CD4-positive, alpha-beta T cell (primary cell): ENCODE measurements at regions not wholly inside any gene's neighbourhood (a gene's known extent, or its start where the extent isn't known, plus 50 kb on each side); places are given as distances from the start of the nearest gene placed in this dataset.

Source experiments
- ATAC-seq: fragments of 200-7000 bp; cut with Tn5 transposase; one replicate; pipeline ENCODE4 v1.10.0; 2022; ENCODE audit warnings: mild to moderate bottlenecking; ENCODE audit not compliant: poor library complexity
- CTCF ChIA-PET: fragments of 350-600 bp; sonication (Branson Sonifier 250); formaldehyde crosslinking; loops from one replicate; lab custom pipeline; 2021; ENCODE audit warnings: antibody characterized with exemption, inconsistent platforms; lab: Charles Lee
- POLR2A ChIA-PET: fragments of 350-600 bp; sonication (Branson Sonifier 250); formaldehyde crosslinking; loops from one replicate; lab custom pipeline; 2021; ENCODE audit warnings: antibody characterized with exemption, inconsistent platforms; lab: Charles Lee
- DNase-seq, 14 experiments: peaks; one replicate each; pipeline ENCODE4 v3.0.0-alpha.2; 2013 to 2020; ENCODE audit warnings: mixed read lengths in 2 of 14
- H3K27ac ChIP-seq, 2 donors: one replicate each; pipeline versions ENCODE4 v1.5.1 to v1.7.0; 2013; ENCODE audit warnings: low read length in 2 of 2, low read depth in 1 of 2, mild to moderate bottlenecking in 1 of 2
- H3K27me3 ChIP-seq, 2 experiments: 1 replicate in 1 of 2; 2 replicates in 1 of 2; pipeline versions ENCODE4 v1.6.1 to v1.7.0; 2013; ENCODE audit warnings: low read length in 2 of 2, control low read depth in 1 of 2, mild to moderate bottlenecking in 1 of 2, moderate library complexity in 1 of 2; ENCODE audit not compliant: insufficient read depth in 2 of 2, control insufficient read depth in 1 of 2
- H3K36me3 ChIP-seq: one replicate; pipeline ENCODE4 v1.6.1; 2013; ENCODE audit warnings: low read length, control low read depth; ENCODE audit not compliant: insufficient read depth
- H3K4me1 ChIP-seq: one replicate; pipeline ENCODE4 v1.6.1; 2013; ENCODE audit warnings: low read length, control low read depth; ENCODE audit not compliant: insufficient read depth
- H3K4me3 ChIP-seq: one replicate; pipeline ENCODE4 v1.5.1; 2013; ENCODE audit warnings: mild to moderate bottlenecking, low read length, moderate library complexity
- H3K9me3 ChIP-seq, 2 experiments: 1 replicate in 1 of 2; 2 replicates in 1 of 2; pipeline versions ENCODE4 v1.6.1 to v1.7.0; 2013; ENCODE audit warnings: low read length in 2 of 2, mild to moderate bottlenecking in 2 of 2, control low read depth in 1 of 2, moderate library complexity in 1 of 2; ENCODE audit not compliant: control insufficient read depth in 1 of 2, insufficient read depth in 1 of 2
- H3K27ac Mint-ChIP-seq: one replicate; pipeline ENCODE4 v1.8.0; 2020; ENCODE audit warnings: mixed read lengths
- H3K27me3 Mint-ChIP-seq: one replicate; pipeline ENCODE4 v1.8.0; 2021; ENCODE audit warnings: mixed read lengths
- H3K36me3 Mint-ChIP-seq: one replicate; pipeline ENCODE4 v1.8.0; 2021; ENCODE audit warnings: low read depth, mixed read lengths
- H3K4me1 Mint-ChIP-seq: one replicate; pipeline ENCODE4 v1.8.0; 2021; ENCODE audit warnings: low read depth, mixed read lengths
- H3K4me3 Mint-ChIP-seq: one replicate; pipeline ENCODE4 v1.8.0; 2020; ENCODE audit warnings: mild to moderate bottlenecking, mixed read lengths
- H3K9me3 Mint-ChIP-seq: one replicate; pipeline ENCODE4 v1.8.0; 2020; ENCODE audit warnings: mixed read lengths
- intact Hi-C, 2 experiments: fragments of 100-400 bp; cut with DNase I in 1 of 2; cut with micrococcal nuclease in 1 of 2; formaldehyde crosslinking; loops; one replicate each; pipeline versions ENCODE4 v1.15.1 to v1.9.0; 2023 to 2025; cut with DNase I, micrococcal nuclease
- TF ChIP-seq, protein P1 (sequence below): fragments of 200-600 bp; IDR thresholded peaks from one replicate; pipeline ENCODE4 v1.8.0; 2022; ENCODE audit warnings: antibody characterized with exemption, mild to moderate bottlenecking

GRCh38 chr1:38608202-38608864 lies 251.2 kb downstream of the RRAGC start:
- no peaks in the 10 kb centered on the region for H3K36me3 ChIP-seq
- no peak overlapping the region for H3K27ac Mint-ChIP-seq
- no peaks in the 10 kb centered on the region for H3K4me1 ChIP-seq
- ATAC-seq (no peak), DNase-seq (peak in 4 of 14 experiments; percentile 1 to 23 (median 16))
- peaks cover 27% of the 10 kb centered on the region for H3K27me3 Mint-ChIP-seq
- ChIA-PET POLR2A (no interaction called here), CTCF (no interaction called here)
- H3K4me3 Mint-ChIP-seq: no peak overlapping the region
- H3K27ac ChIP-seq: no peak overlapping the region
- no peaks in the 10 kb centered on the region for H3K4me1 Mint-ChIP-seq
- H3K9me3 ChIP-seq: no peaks in the 10 kb centered on the region
- peaks cover 0 to 4% of the 10 kb centered on the region in 2 experiments for H3K27me3 ChIP-seq
- TF ChIP-seq, protein P1, sequence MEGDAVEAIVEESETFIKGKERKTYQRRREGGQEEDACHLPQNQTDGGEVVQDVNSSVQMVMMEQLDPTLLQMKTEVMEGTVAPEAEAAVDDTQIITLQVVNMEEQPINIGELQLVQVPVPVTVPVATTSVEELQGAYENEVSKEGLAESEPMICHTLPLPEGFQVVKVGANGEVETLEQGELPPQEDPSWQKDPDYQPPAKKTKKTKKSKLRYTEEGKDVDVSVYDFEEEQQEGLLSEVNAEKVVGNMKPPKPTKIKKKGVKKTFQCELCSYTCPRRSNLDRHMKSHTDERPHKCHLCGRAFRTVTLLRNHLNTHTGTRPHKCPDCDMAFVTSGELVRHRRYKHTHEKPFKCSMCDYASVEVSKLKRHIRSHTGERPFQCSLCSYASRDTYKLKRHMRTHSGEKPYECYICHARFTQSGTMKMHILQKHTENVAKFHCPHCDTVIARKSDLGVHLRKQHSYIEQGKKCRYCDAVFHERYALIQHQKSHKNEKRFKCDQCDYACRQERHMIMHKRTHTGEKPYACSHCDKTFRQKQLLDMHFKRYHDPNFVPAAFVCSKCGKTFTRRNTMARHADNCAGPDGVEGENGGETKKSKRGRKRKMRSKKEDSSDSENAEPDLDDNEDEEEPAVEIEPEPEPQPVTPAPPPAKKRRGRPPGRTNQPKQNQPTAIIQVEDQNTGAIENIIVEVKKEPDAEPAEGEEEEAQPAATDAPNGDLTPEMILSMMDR: peak; percentile 20
- no peaks in the 10 kb centered on the region for H3K9me3 Mint-ChIP-seq
- no peaks in the 10 kb centered on the region for H3K36me3 Mint-ChIP-seq
- H3K4me3 ChIP-seq: no peak overlapping the region
- intact Hi-C loops: loop anchor here in 1 of 2 experiments (5.0 kb wide), 1 partner anchor 484 kb away; no protein-coding TSS in a partner anchor

GRCh38 chr1:38607526-38607925 lies 252.0 kb downstream of the RRAGC start:
- ATAC-seq: no peak
- H3K4me1 ChIP-seq: no peaks in the 10 kb centered on the region
- Mint-ChIP-seq H3K36me3 (no peaks in the 10 kb centered on the region), H3K4me1 (no peaks in the 10 kb centered on the region), H3K4me3 (no peak overlapping the region), H3K9me3 (no peaks in the 10 kb centered on the region), H3K27me3 (peaks cover 19% of the 10 kb centered on the region), H3K27ac (no peak overlapping the region)
- ChIA-PET POLR2A (no interaction called here), CTCF (no interaction called here)
- no peaks in the 10 kb centered on the region for H3K36me3 ChIP-seq
- DNase-seq: no peak
- no peak overlapping the region for H3K27ac ChIP-seq
- intact Hi-C loops: loop anchor here in 1 of 2 experiments (5.0 kb wide), 1 partner anchor 485 kb away; no protein-coding TSS in a partner anchor
- TF ChIP-seq, protein P1: no peak
- H3K27me3 ChIP-seq: peaks cover 0 to 4% of the 10 kb centered on the region in 2 experiments
- H3K4me3 ChIP-seq: no peak overlapping the region
- H3K9me3 ChIP-seq: no peaks in the 10 kb centered on the region

GRCh38 chr1:38605063-38605462 lies 254.5 kb downstream of the RRAGC start:
- H3K4me1 Mint-ChIP-seq: no peaks in the 10 kb centered on the region
- H3K36me3 ChIP-seq: no peaks in the 10 kb centered on the region
- DNase-seq (no peak), ATAC-seq (no peak)
- peaks cover 10% of the 10 kb centered on the region for H3K27me3 Mint-ChIP-seq
- ChIA-PET POLR2A (no interaction called here), CTCF (no interaction called here)
- H3K27ac ChIP-seq: no peak overlapping the region
- H3K9me3 ChIP-seq: no peaks in the 10 kb centered on the region
- intact Hi-C loops: loop anchor here in 1 of 2 experiments (5.0 kb wide), 1 partner anchor 487 kb away; no protein-coding TSS in a partner anchor
- no peaks in the 10 kb centered on the region for H3K9me3 Mint-ChIP-seq
- no peak overlapping the region for H3K4me3 ChIP-seq
- no peaks in the 10 kb centered on the region for H3K4me1 ChIP-seq
- H3K27ac Mint-ChIP-seq: no peak overlapping the region
- H3K4me3 Mint-ChIP-seq: no peak overlapping the region
- no peaks in the 10 kb centered on the region for H3K36me3 Mint-ChIP-seq
- peaks cover 0 to 4% of the 10 kb centered on the region in 2 experiments for H3K27me3 ChIP-seq
- TF ChIP-seq, protein P1: no peak
